ENCODE measurements at regions not wholly inside any gene's neighbourhood (a gene's known extent, or its start where the extent isn't known, plus 50 kb on each side); places are given as distances from the start of the nearest gene placed in this dataset.

GRCh38 chr2:60268661-60269060 is 284.8 kb downstream of the BCL11A start:
- no peak overlapping the region for H3K4me3 ChIP-seq (ENCODE audit: low read depth, low read length)
- TF ChIP-seq CTCF (IDR thresholded peaks at IDR 0.05; ENCODE audit: insufficient read depth, low read length, poor library complexity, severe bottlenecking): no peak
- no peak for DNase-seq (ENCODE audit: low read depth)
- H3K27me3 ChIP-seq (ENCODE audit: control insufficient read depth, insufficient read depth, low read length): no peaks in the 10 kb centered on the region
- H3K36me3 ChIP-seq (ENCODE audit: control insufficient read depth, insufficient read depth, low read length): no peaks in the 10 kb centered on the region

GRCh38 chr2:60268032-60268431 is 285.4 kb downstream of the BCL11A start:
- no peak for TF ChIP-seq CTCF (IDR thresholded peaks at IDR 0.05; ENCODE audit: insufficient read depth, low read length, poor library complexity, severe bottlenecking)
- no peak for DNase-seq (ENCODE audit: low read depth)
- Histone ChIP-seq H3K4me3 (ENCODE audit: low read depth, low read length) (no peak overlapping the region), H3K36me3 (ENCODE audit: control insufficient read depth, insufficient read depth, low read length) (no peaks in the 10 kb centered on the region), H3K27me3 (ENCODE audit: control insufficient read depth, insufficient read depth, low read length) (no peaks in the 10 kb centered on the region)

- no peaks in the 10 kb centered on the region for H3K36me3 ChIP-seq (ENCODE audit: control insufficient read depth, insufficient read depth, low read length)
- H3K4me3 ChIP-seq (ENCODE audit: low read depth, low read length): no peak overlapping the region
- TF ChIP-seq CTCF (IDR thresholded peaks at IDR 0.05; ENCODE audit: insufficient read depth, low read length, poor library complexity, severe bottlenecking): no peak
- no peak for DNase-seq (ENCODE audit: low read depth)
- no peaks in the 10 kb centered on the region for H3K27me3 ChIP-seq (ENCODE audit: control insufficient read depth, insufficient read depth, low read length)
Measured at GRCh38 chr2:60267122-60267521, 286.3 kb downstream of the BCL11A start.

- no peak for TF ChIP-seq CTCF (IDR thresholded peaks at IDR 0.05; ENCODE audit: insufficient read depth, low read length, poor library complexity, severe bottlenecking)
- DNase-seq (ENCODE audit: low read depth): no peak
- no peak overlapping the region for H3K4me3 ChIP-seq (ENCODE audit: low read depth, low read length)
- no peaks in the 10 kb centered on the region for H3K27me3 ChIP-seq (ENCODE audit: control insufficient read depth, insufficient read depth, low read length)
- no peaks in the 10 kb centered on the region for H3K36me3 ChIP-seq (ENCODE audit: control insufficient read depth, insufficient read depth, low read length)
Measured at GRCh38 chr2:60262178-60262577, 291.3 kb downstream of the BCL11A start.

- TF ChIP-seq CTCF (IDR thresholded peaks at IDR 0.05; ENCODE audit: insufficient read depth, low read length, poor library complexity, severe bottlenecking): no peak
- peak; percentile 5 for DNase-seq (ENCODE audit: low read depth)
- H3K36me3 ChIP-seq (ENCODE audit: control insufficient read depth, insufficient read depth, low read length): no peaks in the 10 kb centered on the region
- H3K4me3 ChIP-seq (ENCODE audit: low read depth, low read length): no peak overlapping the region
- no peaks in the 10 kb centered on the region for H3K27me3 ChIP-seq (ENCODE audit: control insufficient read depth, insufficient read depth, low read length)
Measured at GRCh38 chr2:60260639-60261296, 292.7 kb downstream of the BCL11A start.

- H3K4me3 ChIP-seq (ENCODE audit: low read depth, low read length): no peak overlapping the region
- no peak for DNase-seq (ENCODE audit: low read depth)
Measured at GRCh38 chr2:60259781-60260180, 293.7 kb downstream of the BCL11A start.

More at GRCh38 chr2:60259781-60260180, 293.7 kb downstream of the BCL11A start:
- no peaks in the 10 kb centered on the region for H3K27me3 ChIP-seq (ENCODE audit: control insufficient read depth, insufficient read depth, low read length)
- H3K36me3 ChIP-seq (ENCODE audit: control insufficient read depth, insufficient read depth, low read length): no peaks in the 10 kb centered on the region
- no peak for TF ChIP-seq CTCF (IDR thresholded peaks at IDR 0.05; ENCODE audit: insufficient read depth, low read length, poor library complexity, severe bottlenecking)

Data from kidney epithelial cell (primary cell).